HEK293 (cell line): ENCODE measurements at regions not wholly inside any gene's neighbourhood (a gene's known extent, or its start where the extent isn't known, plus 50 kb on each side); places are given as distances from the start of the nearest gene placed in this dataset.

Experiments used
- CTCF ChIA-PET: fragments of 350-600 bp; formaldehyde crosslinking; extraction: SDS; loops from one replicate; lab custom pipeline; 2021; ENCODE audit warnings: antibody characterized with exemption; lab: Yijun Ruan, JAX
- POLR2A ChIA-PET: fragments of 300-600 bp; formaldehyde crosslinking; extraction: SDS; loops from one replicate; lab custom pipeline; 2020; ENCODE audit warnings: antibody characterized with exemption, inconsistent platforms; lab: Yijun Ruan, JAX
- H3K27ac ChIP-seq: fragments of 200-500 bp; sonication (Bioruptor generic); 2 replicates; pipeline ENCODE4 v1.5.1; 2014; ENCODE audit warnings: low read depth, low read length, control low read depth, inconsistent platforms; ENCODE audit errors: extremely low read depth
- H3K36me3 ChIP-seq, 2 experiments: fragments of 200-500 bp in 1 of 2; sonication (Bioruptor generic) in 1 of 2; 1 replicate in 1 of 2; 2 replicates in 1 of 2; pipeline ENCODE4 v1.5.1; 2014 to 2017; ENCODE audit warnings: inconsistent platforms in 2 of 2, low read length in 2 of 2; ENCODE audit not compliant: control insufficient read depth in 2 of 2, insufficient read depth in 1 of 2
- H3K4me1 ChIP-seq: fragments of 200-500 bp; sonication (Bioruptor generic); 2 replicates; pipeline ENCODE4 v1.5.1; 2014; ENCODE audit warnings: mild to moderate bottlenecking, low read length, inconsistent platforms; ENCODE audit not compliant: control insufficient read depth, insufficient read depth
- H3K4me3 ChIP-seq: 2 replicates; pipeline ENCODE4 v1.5.1; 2011; ENCODE audit warnings: low read depth, mild to moderate bottlenecking, control low read depth, low read length, moderate library complexity
- H3K9me3 ChIP-seq: fragments of 200-500 bp; sonication (Bioruptor generic); 2 replicates; pipeline ENCODE4 v1.5.1; 2014; ENCODE audit warnings: low read depth, low read length, inconsistent platforms; ENCODE audit not compliant: control insufficient read depth, insufficient read depth
- BCL11A ChIP-seq: fragments of 450-650 bp; formaldehyde crosslinking; IDR thresholded peaks from 2 replicates; pipeline ENCODE4 v1.5.1; 2016; ENCODE audit warnings: low read depth, missing biosample characterization, missing genetic modification characterization
- GLI4 ChIP-seq: fragments of 450-650 bp; formaldehyde crosslinking; IDR thresholded peaks from 2 replicates; pipeline ENCODE4 v1.5.1; 2016; ENCODE audit warnings: missing biosample characterization, missing genetic modification characterization
- ZBTB17 ChIP-seq: fragments of 450-650 bp; formaldehyde crosslinking; IDR thresholded peaks from 2 replicates; pipeline ENCODE4 v1.5.1; 2016; ENCODE audit warnings: missing biosample characterization, missing genetic modification characterization
- ZBTB48 ChIP-seq: fragments of 450-650 bp; formaldehyde crosslinking; IDR thresholded peaks from 2 replicates; pipeline ENCODE4 v1.5.1; 2016; ENCODE audit warnings: missing biosample characterization, missing genetic modification characterization
- ZBTB7A ChIP-seq: fragments of 450-650 bp; formaldehyde crosslinking; IDR thresholded peaks from 2 replicates; pipeline ENCODE4 v1.5.1; 2016; ENCODE audit warnings: low read depth, missing biosample characterization, missing genetic modification characterization
- ZBTB8A ChIP-seq: fragments of 450-650 bp; formaldehyde crosslinking; IDR thresholded peaks from 2 replicates; pipeline ENCODE4 v1.5.1; 2016; ENCODE audit warnings: missing biosample characterization, missing genetic modification characterization
- ZNF10 ChIP-seq: fragments of 450-650 bp; formaldehyde crosslinking; IDR thresholded peaks from 2 replicates; pipeline ENCODE4 v1.5.1; 2017; ENCODE audit warnings: missing biosample characterization, missing genetic modification characterization
- ZNF121 ChIP-seq: fragments of 450-650 bp; formaldehyde crosslinking; IDR thresholded peaks from 2 replicates; pipeline ENCODE4 v1.5.1; 2016; ENCODE audit warnings: missing biosample characterization, missing genetic modification characterization
- ZNF146 ChIP-seq: fragments of 450-650 bp; formaldehyde crosslinking; IDR thresholded peaks from 2 replicates; pipeline ENCODE4 v1.5.1; 2016; ENCODE audit warnings: missing biosample characterization, missing genetic modification characterization
- ZNF311 ChIP-seq: fragments of 450-650 bp; formaldehyde crosslinking; IDR thresholded peaks from 2 replicates; pipeline ENCODE4 v1.5.1; 2017; ENCODE audit warnings: missing biosample characterization, missing genetic modification characterization, borderline replicate concordance
- ZNF335 ChIP-seq: fragments of 450-650 bp; formaldehyde crosslinking; conservative IDR thresholded peaks from 2 replicates; pipeline ENCODE4 v1.5.1; 2016; ENCODE audit warnings: missing biosample characterization, missing genetic modification characterization
- ZNF366 ChIP-seq: fragments of 450-650 bp; formaldehyde crosslinking; conservative IDR thresholded peaks from 2 replicates; pipeline ENCODE4 v1.5.1; 2016; ENCODE audit warnings: missing biosample characterization, missing genetic modification characterization
- ZNF37A ChIP-seq: fragments of 450-650 bp; IDR thresholded peaks from 2 replicates; pipeline ENCODE4 v1.5.1; 2018; ENCODE audit warnings: missing biosample characterization, missing genetic modification characterization
- ZNF391 ChIP-seq: fragments of 450-650 bp; formaldehyde crosslinking; IDR thresholded peaks from 2 replicates; pipeline ENCODE4 v1.5.1; 2016; ENCODE audit warnings: low read depth, missing biosample characterization, missing genetic modification characterization, borderline replicate concordance
- ZNF404 ChIP-seq: fragments of 450-650 bp; formaldehyde crosslinking; IDR thresholded peaks from 2 replicates; pipeline ENCODE4 v1.5.1; 2017; ENCODE audit warnings: missing biosample characterization, missing genetic modification characterization
- ZNF426 ChIP-seq: fragments of 450-650 bp; formaldehyde crosslinking; IDR thresholded peaks from 2 replicates; pipeline ENCODE4 v1.5.1; 2017; ENCODE audit warnings: missing biosample characterization, missing genetic modification characterization, mild to moderate bottlenecking, inconsistent platforms, moderate library complexity
- ZNF571 ChIP-seq: fragments of 450-650 bp; formaldehyde crosslinking; IDR thresholded peaks from 2 replicates; pipeline ENCODE4 v1.5.0; 2017; ENCODE audit warnings: missing biosample characterization, missing genetic modification characterization
- ZNF645 ChIP-seq: fragments of 450-650 bp; formaldehyde crosslinking; IDR thresholded peaks from 2 replicates; pipeline ENCODE4; 2016; ENCODE audit warnings: missing biosample characterization, missing genetic modification characterization
- ZNF677 ChIP-seq: fragments of 450-650 bp; IDR thresholded peaks from 2 replicates; pipeline ENCODE4 v1.5.0; 2018; ENCODE audit warnings: missing biosample characterization, mild to moderate bottlenecking, missing genetic modification characterization, moderate library complexity
- ZNF707 ChIP-seq: fragments of 450-650 bp; formaldehyde crosslinking; IDR thresholded peaks from 2 replicates; pipeline ENCODE4 v1.5.1; 2016; ENCODE audit warnings: missing biosample characterization, missing genetic modification characterization
- ZNF768 ChIP-seq: fragments of 450-650 bp; formaldehyde crosslinking; IDR thresholded peaks from 2 replicates; pipeline ENCODE4 v1.5.1; 2018; ENCODE audit warnings: missing biosample characterization, mild to moderate bottlenecking, missing genetic modification characterization
- ZNF830 ChIP-seq: fragments of 450-650 bp; IDR thresholded peaks from 2 replicates; pipeline ENCODE4 v1.5.0; 2018; ENCODE audit warnings: missing biosample characterization, missing genetic modification characterization, low read depth, mild to moderate bottlenecking, moderate library complexity
- ZSCAN23 ChIP-seq: fragments of 450-650 bp; formaldehyde crosslinking; IDR thresholded peaks from 2 replicates; pipeline ENCODE4 v1.5.1; 2016; ENCODE audit warnings: missing biosample characterization, missing genetic modification characterization
- ZSCAN30 ChIP-seq: fragments of 450-650 bp; IDR thresholded peaks from 2 replicates; pipeline ENCODE4 v1.5.1; 2018; ENCODE audit warnings: missing biosample characterization, mild to moderate bottlenecking, missing genetic modification characterization, moderate library complexity
- TF ChIP-seq, protein P1 (sequence below): fragments of 450-650 bp; formaldehyde crosslinking; IDR thresholded peaks from 2 replicates; pipeline ENCODE4 v1.5.1; 2016; ENCODE audit warnings: missing biosample characterization, missing genetic modification characterization
- TF ChIP-seq, protein P2 (sequence below): fragments of 450-650 bp; formaldehyde crosslinking; IDR thresholded peaks from 2 replicates; pipeline ENCODE4 v1.5.1; 2016; ENCODE audit warnings: missing biosample characterization, missing genetic modification characterization, borderline replicate concordance

GRCh38 chr3:70606018-70606417 is 293.6 kb upstream of the MDFIC2 start (continued):
- TF ChIP-seq, protein P1, sequence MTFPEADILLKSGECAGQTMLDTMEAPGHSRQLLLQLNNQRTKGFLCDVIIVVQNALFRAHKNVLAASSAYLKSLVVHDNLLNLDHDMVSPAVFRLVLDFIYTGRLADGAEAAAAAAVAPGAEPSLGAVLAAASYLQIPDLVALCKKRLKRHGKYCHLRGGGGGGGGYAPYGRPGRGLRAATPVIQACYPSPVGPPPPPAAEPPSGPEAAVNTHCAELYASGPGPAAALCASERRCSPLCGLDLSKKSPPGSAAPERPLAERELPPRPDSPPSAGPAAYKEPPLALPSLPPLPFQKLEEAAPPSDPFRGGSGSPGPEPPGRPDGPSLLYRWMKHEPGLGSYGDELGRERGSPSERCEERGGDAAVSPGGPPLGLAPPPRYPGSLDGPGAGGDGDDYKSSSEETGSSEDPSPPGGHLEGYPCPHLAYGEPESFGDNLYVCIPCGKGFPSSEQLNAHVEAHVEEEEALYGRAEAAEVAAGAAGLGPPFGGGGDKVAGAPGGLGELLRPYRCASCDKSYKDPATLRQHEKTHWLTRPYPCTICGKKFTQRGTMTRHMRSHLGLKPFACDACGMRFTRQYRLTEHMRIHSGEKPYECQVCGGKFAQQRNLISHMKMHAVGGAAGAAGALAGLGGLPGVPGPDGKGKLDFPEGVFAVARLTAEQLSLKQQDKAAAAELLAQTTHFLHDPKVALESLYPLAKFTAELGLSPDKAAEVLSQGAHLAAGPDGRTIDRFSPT, result no peak
- no peak for TF ChIP-seq ZNF404
- no peak for TF ChIP-seq ZNF645 (tag by site-specific recombination)
- no peak for TF ChIP-seq ZNF391 (tag by site-specific recombination)
- TF ChIP-seq ZSCAN30 (tag by site-specific recombination), result no peak
- TF ChIP-seq ZBTB48 (tag by site-specific recombination), result no peak
- no peak for TF ChIP-seq ZNF146 (tag by site-specific recombination)

- ChIA-PET POLR2A (no interaction called here), CTCF (interaction anchor here (1.0 kb wide), 1 partner anchor 16 kb away, joined by 3 read pairs; no protein-coding TSS in a partner anchor)
- Histone ChIP-seq H3K36me3 (no peaks in the 10 kb centered on the region), H3K27ac (no peak overlapping the region), H3K4me3 (no peak overlapping the region), H3K4me1 (no peaks in the 10 kb centered on the region), H3K9me3 (no peaks in the 10 kb centered on the region)
- TF ChIP-seq, protein P2, sequence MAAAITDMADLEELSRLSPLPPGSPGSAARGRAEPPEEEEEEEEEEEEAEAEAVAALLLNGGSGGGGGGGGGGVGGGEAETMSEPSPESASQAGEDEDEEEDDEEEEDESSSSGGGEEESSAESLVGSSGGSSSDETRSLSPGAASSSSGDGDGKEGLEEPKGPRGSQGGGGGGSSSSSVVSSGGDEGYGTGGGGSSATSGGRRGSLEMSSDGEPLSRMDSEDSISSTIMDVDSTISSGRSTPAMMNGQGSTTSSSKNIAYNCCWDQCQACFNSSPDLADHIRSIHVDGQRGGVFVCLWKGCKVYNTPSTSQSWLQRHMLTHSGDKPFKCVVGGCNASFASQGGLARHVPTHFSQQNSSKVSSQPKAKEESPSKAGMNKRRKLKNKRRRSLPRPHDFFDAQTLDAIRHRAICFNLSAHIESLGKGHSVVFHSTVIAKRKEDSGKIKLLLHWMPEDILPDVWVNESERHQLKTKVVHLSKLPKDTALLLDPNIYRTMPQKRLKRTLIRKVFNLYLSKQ (tag by site-specific recombination), result no peak
- TF ChIP-seq ZNF311 (tag by site-specific recombination) (no peak), ZNF335 (tag by site-specific recombination) (no peak), ZNF37A (tag by site-specific recombination) (no peak), ZBTB17 (tag by site-specific recombination) (no peak), BCL11A (tag by site-specific recombination) (no peak), ZNF677 (tag by site-specific recombination) (no peak)
- TF ChIP-seq, all 188 proteins: peak for 0
Observed at GRCh38 chr3:70603103-70603502, 290.7 kb upstream of the MDFIC2 start.

- CTCF ChIA-PET, result no interaction called here
- TF ChIP-seq ZNF768 (tag by site-specific recombination), result no peak
- TF ChIP-seq ZBTB8A (tag by site-specific recombination), result no peak
- TF ChIP-seq ZNF830 (tag by site-specific recombination), result no peak
- TF ChIP-seq ZNF426 (tag by site-specific recombination), result no peak
- TF ChIP-seq ZNF571 (tag by site-specific recombination), result no peak
- TF ChIP-seq ZSCAN23 (tag by site-specific recombination), result no peak
- no peak for TF ChIP-seq ZNF121 (tag by site-specific recombination)
- TF ChIP-seq ZNF10 (tag by site-specific recombination), result no peak
- no peak for TF ChIP-seq GLI4 (tag by site-specific recombination)
- TF ChIP-seq, protein P1, result no peak
- TF ChIP-seq ZNF707 (tag by site-specific recombination), result no peak
- no peak for TF ChIP-seq ZNF366 (tag by site-specific recombination)
- no peak for TF ChIP-seq ZBTB7A (tag by site-specific recombination)
- TF ChIP-seq, all 188 proteins: peak for 0
- H3K36me3 ChIP-seq, result no peaks in the 10 kb centered on the region
- no peak overlapping the region for H3K27ac ChIP-seq
- H3K4me1 ChIP-seq, result no peaks in the 10 kb centered on the region
- POLR2A ChIA-PET, result no interaction called here
- H3K9me3 ChIP-seq, result no peaks in the 10 kb centered on the region
- no peak overlapping the region for H3K4me3 ChIP-seq
Observed at GRCh38 chr3:70597312-70597711, 284.9 kb upstream of the MDFIC2 start.
